ENCODE measurements at regions not wholly inside any gene's neighbourhood (a gene's known extent, or its start where the extent isn't known, plus 50 kb on each side); places are given as distances from the start of the nearest gene placed in this dataset.

- no peak overlapping the region for H3K27ac ChIP-seq
- H3K4me1 ChIP-seq: no peaks in the 10 kb centered on the region
- no peak for ATAC-seq
- WGBS, 2 donors (ENCODE audit: low coverage in 1 of 2): 79 to 92% methylated on average over 2 of the region's 2 CpGs
- TF ChIP-seq POLR2A (IDR thresholded peaks at IDR 0.05) (no peak), CTCF (IDR thresholded peaks at IDR 0.05) (no peak)
- H3K4me3 ChIP-seq: no peak overlapping the region
- no peaks in the 10 kb centered on the region for H3K27me3 ChIP-seq
- H3K9me3 ChIP-seq: no peaks in the 10 kb centered on the region
- no peaks in the 10 kb centered on the region for H3K36me3 ChIP-seq
These were observed 529.1 kb upstream of the CITED2 start for GRCh38 chr6:139903411-139904157.

- no peaks in the 10 kb centered on the region for H3K27me3 ChIP-seq
- WGBS, 2 donors (ENCODE audit: low coverage in 1 of 2): 70 to 94% methylated on average over 1 of the region's 1 CpG
- H3K9me3 ChIP-seq: no peaks in the 10 kb centered on the region
- ATAC-seq: no peak
- TF ChIP-seq CTCF (IDR thresholded peaks at IDR 0.05) (peak; percentile 15 to 38 (median 28)), POLR2A (IDR thresholded peaks at IDR 0.05) (no peak)
- H3K36me3 ChIP-seq: no peaks in the 10 kb centered on the region
- no peaks in the 10 kb centered on the region for H3K4me1 ChIP-seq
- no peak overlapping the region for H3K4me3 ChIP-seq
- no peak overlapping the region for H3K27ac ChIP-seq
These were observed 520.9 kb upstream of the CITED2 start for GRCh38 chr6:139895205-139895793.

- TF ChIP-seq CTCF (IDR thresholded peaks at IDR 0.05) (no peak), POLR2AphosphoS5 (IDR thresholded peaks at IDR 0.05) (no peak), POLR2A (IDR thresholded peaks at IDR 0.05) (no peak), EP300 (IDR thresholded peaks at IDR 0.05) (no peak)
- Histone ChIP-seq H3K9me3 (no peaks in the 10 kb centered on the region), H3K4me1 (peaks cover 0 to under 1% (median 0%) of the 10 kb centered on the region in 3 donors), H3K27ac (no peak overlapping the region), H3K36me3 (no peaks in the 10 kb centered on the region), H3K4me3 (no peak overlapping the region), H3K27me3 (no peaks in the 10 kb centered on the region)
- 92 to 93% methylated on average over 6 to 8 of the region's 8 CpGs for WGBS, 2 donors (ENCODE audit: low coverage in 1 of 2)
- ATAC-seq: no peak
These were observed 519.8 kb upstream of the CITED2 start for GRCh38 chr6:139894271-139894670.

- Histone ChIP-seq H3K4me1 (peaks cover 3 to 14% (median 3%) of the 10 kb centered on the region in 3 donors), H3K27ac (no peak overlapping the region), H3K27me3 (no peaks in the 10 kb centered on the region), H3K9me3 (no peaks in the 10 kb centered on the region), H3K36me3 (no peaks in the 10 kb centered on the region), H3K4me3 (no peak overlapping the region)
- ATAC-seq: no peak
- no peak for TF ChIP-seq POLR2AphosphoS5 (IDR thresholded peaks at IDR 0.05)
- no peak for TF ChIP-seq CTCF (IDR thresholded peaks at IDR 0.05)
- TF ChIP-seq POLR2A (IDR thresholded peaks at IDR 0.05): no peak
- TF ChIP-seq EP300 (IDR thresholded peaks at IDR 0.05): no peak
- 94 to 100% methylated on average over 3 to 4 of the region's 4 CpGs for WGBS, 2 donors (ENCODE audit: low coverage in 1 of 2)
These were observed 517.0 kb upstream of the CITED2 start for GRCh38 chr6:139891471-139891870.

GRCh38 chr6:139888681-139889122 is 514.3 kb upstream of the CITED2 start:
- Histone ChIP-seq H3K4me1 (peaks cover 3 to 15% (median 3%) of the 10 kb centered on the region in 3 donors), H3K27me3 (no peaks in the 10 kb centered on the region), H3K27ac (no peak overlapping the region), H3K9me3 (no peaks in the 10 kb centered on the region), H3K36me3 (no peaks in the 10 kb centered on the region), H3K4me3 (no peak overlapping the region)
- no peak for TF ChIP-seq EP300 (IDR thresholded peaks at IDR 0.05)
- 62 to 72% methylated on average over 3 of the region's 3 CpGs for WGBS, 2 donors (ENCODE audit: low coverage in 1 of 2)
- no peak for ATAC-seq
